ENCODE measurements at regions not wholly inside any gene's neighbourhood (a gene's known extent, or its start where the extent isn't known, plus 50 kb on each side); places are given as distances from the start of the nearest gene placed in this dataset.

- TF ChIP-seq CTCF (conservative IDR thresholded peaks at IDR 0.05) (no peak), EZH2 (IDR thresholded peaks at IDR 0.05; ENCODE audit: low read depth) (no peak)
Observed at GRCh38 chr1:106889059-106889458, 167.4 kb upstream of the PRMT6 start.

Data from PC-9 (cell line).